Retinal pigment epithelial cell (primary cell): ENCODE measurements at regions not wholly inside any gene's neighbourhood (a gene's known extent, or its start where the extent isn't known, plus 50 kb on each side); places are given as distances from the start of the nearest gene placed in this dataset.

Source experiments
- DNase-seq: peaks from one replicate; pipeline ENCODE4 v3.0.0-alpha.2; 2010; ENCODE audit warnings: low read depth
- H3K4me3 ChIP-seq: 2 replicates; pipeline ENCODE4 v1.5.1; 2011; ENCODE audit warnings: mild to moderate bottlenecking, low read length, control low read depth, moderate library complexity
- CTCF ChIP-seq: conservative IDR thresholded peaks from 2 replicates; pipeline ENCODE4 v1.5.1; 2011; ENCODE audit warnings: low read depth, low read length, control low read depth, inconsistent platforms

- no peak overlapping the region for H3K4me3 ChIP-seq
- no peak for DNase-seq
- TF ChIP-seq CTCF = no peak
These were observed 94.7 kb upstream of the PPP2R2D start for GRCh38 chr10:131806146-131806545.

- DNase-seq = no peak
- TF ChIP-seq CTCF = no peak
- no peak overlapping the region for H3K4me3 ChIP-seq
These were observed 94.0 kb upstream of the PPP2R2D start for GRCh38 chr10:131806646-131807317.

- TF ChIP-seq CTCF = no peak
- DNase-seq = no peak
- no peak overlapping the region for H3K4me3 ChIP-seq
These were observed 92.4 kb upstream of the PPP2R2D start for GRCh38 chr10:131808370-131808930.

GRCh38 chr10:131810036-131810804 lies 90.6 kb upstream of the PPP2R2D start:
- no peak for DNase-seq
- no peak for TF ChIP-seq CTCF
- H3K4me3 ChIP-seq = no peak overlapping the region

- no peak for TF ChIP-seq CTCF
- H3K4me3 ChIP-seq = no peak overlapping the region
- DNase-seq = no peak
These were observed 89.8 kb upstream of the PPP2R2D start for GRCh38 chr10:131810805-131811629.

GRCh38 chr10:131811630-131812403 lies 89.0 kb upstream of the PPP2R2D start:
- H3K4me3 ChIP-seq = no peak overlapping the region
- TF ChIP-seq CTCF = no peak
- no peak for DNase-seq
